Vagina (tissue), 2 donors: ENCODE measurements at regions not wholly inside any gene's neighbourhood (a gene's known extent, or its start where the extent isn't known, plus 50 kb on each side); places are given as distances from the start of the nearest gene placed in this dataset.

Experiments used
- CTCF ChIP-seq, 3 experiments: fragments of 450-650 bp in 2 of 3; fragments of 200-600 bp in 1 of 3; sonication (generic) in 1 of 3; IDR thresholded peaks; one replicate each; pipeline ENCODE4 v1.5.1; 2017 to 2019; ENCODE audit warnings: antibody characterized with exemption in 3 of 3, mild to moderate bottlenecking in 2 of 3, moderate library complexity in 2 of 3
- POLR2A ChIP-seq, 2 donors: fragments of 450-650 bp; IDR thresholded peaks; one replicate each; pipeline ENCODE4 v1.6.1; 2017; ENCODE audit warnings: antibody characterized with exemption in 2 of 2, mild to moderate bottlenecking in 2 of 2, moderate library complexity in 2 of 2
- POLR2AphosphoS5 ChIP-seq, 2 donors: sonication (generic); formaldehyde crosslinking; IDR thresholded peaks; one replicate each; pipeline ENCODE4 v1.9.0; 2017; ENCODE audit warnings: antibody characterized with exemption in 2 of 2, mild to moderate bottlenecking in 2 of 2, low read depth in 1 of 2; ENCODE audit not compliant: insufficient read depth in 1 of 2

GRCh38 chr12:88834226-88834625 lies 254.0 kb upstream of the KITLG start:
- TF ChIP-seq CTCF (IDR thresholded peaks at IDR 0.05) (no peak), POLR2AphosphoS5 (IDR thresholded peaks at IDR 0.05; ENCODE audit: insufficient read depth in 1 of 2, low read depth in 1 of 2) (no peak), POLR2A (IDR thresholded peaks at IDR 0.05) (no peak)
